Adrenal gland (tissue), 5 donors: ENCODE measurements at regions not wholly inside any gene's neighbourhood (a gene's known extent, or its start where the extent isn't known, plus 50 kb on each side); places are given as distances from the start of the nearest gene placed in this dataset.

Experiments used
- POLR2A ChIP-seq, 2 donors: fragments of 450-650 bp; IDR thresholded peaks; one replicate each; pipeline ENCODE4 v1.6.1; 2017; ENCODE audit warnings: antibody characterized with exemption in 2 of 2, mild to moderate bottlenecking in 2 of 2, moderate library complexity in 1 of 2
- TF ChIP-seq, protein P1 (sequence below), 6 experiments: fragments of 450-650 bp in 4 of 6; fragments of 200-600 bp in 2 of 6; sonication (generic) in 1 of 6; IDR thresholded peaks; 1 replicate in 5 of 6; 2 replicates in 1 of 6; pipeline versions ENCODE4 v1.5.1 to v1.8.0; 2016 to 2021; ENCODE audit warnings: antibody characterized with exemption in 6 of 6, mild to moderate bottlenecking in 2 of 6, moderate library complexity in 1 of 6
- donor health status: DM: no; HTN: no; CAD: no.

DNA sequence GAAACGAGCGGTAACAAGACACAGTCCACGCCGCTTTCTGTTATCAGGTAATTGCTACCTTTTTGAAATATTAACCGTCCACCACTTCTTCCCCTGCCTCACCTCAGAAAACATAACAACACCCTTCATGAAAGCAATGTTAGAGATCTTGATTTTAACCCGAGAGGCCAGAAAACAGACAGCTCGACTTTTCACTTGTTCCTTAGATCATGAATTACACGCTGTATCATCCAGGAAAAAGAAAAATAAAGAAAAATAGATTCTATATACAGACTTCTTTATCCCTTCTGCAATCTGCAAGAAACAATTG is 957.1 kb upstream of the SOX9 start:
- no peak for TF ChIP-seq POLR2A (IDR thresholded peaks at IDR 0.05)
- TF ChIP-seq, protein P1, sequence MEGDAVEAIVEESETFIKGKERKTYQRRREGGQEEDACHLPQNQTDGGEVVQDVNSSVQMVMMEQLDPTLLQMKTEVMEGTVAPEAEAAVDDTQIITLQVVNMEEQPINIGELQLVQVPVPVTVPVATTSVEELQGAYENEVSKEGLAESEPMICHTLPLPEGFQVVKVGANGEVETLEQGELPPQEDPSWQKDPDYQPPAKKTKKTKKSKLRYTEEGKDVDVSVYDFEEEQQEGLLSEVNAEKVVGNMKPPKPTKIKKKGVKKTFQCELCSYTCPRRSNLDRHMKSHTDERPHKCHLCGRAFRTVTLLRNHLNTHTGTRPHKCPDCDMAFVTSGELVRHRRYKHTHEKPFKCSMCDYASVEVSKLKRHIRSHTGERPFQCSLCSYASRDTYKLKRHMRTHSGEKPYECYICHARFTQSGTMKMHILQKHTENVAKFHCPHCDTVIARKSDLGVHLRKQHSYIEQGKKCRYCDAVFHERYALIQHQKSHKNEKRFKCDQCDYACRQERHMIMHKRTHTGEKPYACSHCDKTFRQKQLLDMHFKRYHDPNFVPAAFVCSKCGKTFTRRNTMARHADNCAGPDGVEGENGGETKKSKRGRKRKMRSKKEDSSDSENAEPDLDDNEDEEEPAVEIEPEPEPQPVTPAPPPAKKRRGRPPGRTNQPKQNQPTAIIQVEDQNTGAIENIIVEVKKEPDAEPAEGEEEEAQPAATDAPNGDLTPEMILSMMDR (IDR thresholded peaks at IDR 0.05): no peak
